ENCODE measurements at regions not wholly inside any gene's neighbourhood (a gene's known extent, or its start where the extent isn't known, plus 50 kb on each side); places are given as distances from the start of the nearest gene placed in this dataset.

DNA sequence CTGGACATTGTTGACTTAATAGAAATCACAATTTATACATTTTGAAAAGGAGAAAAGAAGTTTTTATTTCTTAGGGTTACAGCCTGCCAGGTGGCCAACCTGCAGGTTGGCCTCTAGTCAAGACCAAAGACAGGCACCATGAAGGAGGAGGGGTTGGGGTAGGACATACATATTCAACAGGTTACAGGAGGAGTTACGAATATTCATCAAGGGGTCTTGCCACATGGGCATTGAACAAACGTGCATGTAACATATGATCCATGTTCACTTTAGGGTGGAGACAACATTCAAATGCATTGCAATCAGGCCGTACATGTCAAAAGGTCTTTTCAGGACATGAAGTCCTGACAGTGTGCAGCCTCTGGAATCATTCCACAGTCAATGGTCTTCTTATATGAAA is 246.2 kb upstream of the AKR1E2 start:
- Histone ChIP-seq H3K4me1 (no peaks in the 10 kb centered on the region), H3K27me3 (no peaks in the 10 kb centered on the region), H3K36me3 (no peaks in the 10 kb centered on the region), H3K27ac (no peak overlapping the region), H3K9me3 (no peaks in the 10 kb centered on the region), H3K4me3 (no peak overlapping the region)
- ATAC-seq (no peak), DNase-seq (no peak)
- intact Hi-C loops (cut with DNase I): loop anchor here in 1 of 10 donors (2.0 kb wide), 1 partner anchor 61 kb away; no protein-coding TSS in a partner anchor
- TF ChIP-seq CTCF (IDR thresholded peaks at IDR 0.05): no peak
- 62 to 67% methylated on average over 3 of the region's 3 CpGs for WGBS, 2 donors

DNA sequence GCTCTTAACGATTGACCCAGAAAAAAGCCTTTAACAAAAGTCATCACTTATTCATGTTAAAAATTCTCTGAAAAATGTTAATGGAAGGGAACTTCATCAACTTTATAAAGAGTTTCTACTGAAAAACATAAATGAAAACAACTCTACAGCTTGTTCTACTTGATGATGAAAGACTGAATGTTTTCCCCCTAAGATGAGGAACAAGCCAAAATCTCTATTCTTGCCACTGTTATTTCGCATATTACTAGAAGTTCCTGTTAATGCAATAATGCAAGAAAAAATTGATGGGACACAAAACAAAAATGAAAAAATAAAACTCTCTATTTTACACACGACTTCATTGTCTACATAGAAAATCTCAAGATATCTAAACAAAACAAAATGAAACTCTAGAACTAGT is 249.8 kb upstream of the AKR1E2 start:
- Histone ChIP-seq H3K27ac (no peak overlapping the region), H3K4me3 (no peak overlapping the region), H3K4me1 (no peaks in the 10 kb centered on the region), H3K27me3 (no peaks in the 10 kb centered on the region), H3K36me3 (no peaks in the 10 kb centered on the region), H3K9me3 (no peaks in the 10 kb centered on the region)
- TF ChIP-seq CTCF (IDR thresholded peaks at IDR 0.05): no peak
- ATAC-seq (no peak), DNase-seq (no peak)
- WGBS, 2 donors: 82 to 91% methylated on average over 3 of the region's 3 CpGs
- intact Hi-C loops (cut with DNase I): no loop called here

DNA sequence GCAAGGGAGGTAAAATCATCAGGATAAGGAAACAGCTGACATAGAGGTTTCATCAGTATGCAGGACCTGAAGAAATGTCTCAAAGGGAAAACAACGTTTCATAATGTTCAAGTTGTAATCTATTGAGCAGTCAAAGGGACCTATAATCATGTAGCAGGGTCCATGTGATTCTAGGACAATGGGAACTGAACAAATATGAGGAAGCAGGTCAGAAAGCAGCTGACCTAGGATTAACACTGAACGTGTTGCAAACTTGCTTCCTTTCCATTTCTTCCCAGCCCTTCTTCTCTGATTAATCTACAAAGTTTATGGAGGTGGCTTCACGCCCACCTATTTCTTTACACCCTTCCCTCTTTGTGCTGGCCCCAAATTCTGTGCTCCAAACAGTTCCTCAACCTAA is 256.9 kb upstream of the AKR1E2 start:
- Histone ChIP-seq H3K27me3 (no peaks in the 10 kb centered on the region), H3K36me3 (no peaks in the 10 kb centered on the region), H3K4me1 (no peaks in the 10 kb centered on the region), H3K9me3 (no peaks in the 10 kb centered on the region), H3K27ac (no peak overlapping the region), H3K4me3 (no peak overlapping the region)
- DNase-seq (no peak), ATAC-seq (peak in 2 of 8 donors; percentile 41 to 57)
- intact Hi-C loops (cut with DNase I): no loop called here
- no peak for TF ChIP-seq CTCF (IDR thresholded peaks at IDR 0.05)
- 66 to 71% methylated on average over 3 of the region's 3 CpGs for WGBS, 2 donors

GRCh38 chr10:4568731-4569130 is 257.3 kb upstream of the AKR1E2 start:
- no peaks in the 10 kb centered on the region for H3K36me3 ChIP-seq
- no peaks in the 10 kb centered on the region for H3K9me3 ChIP-seq
- DNase-seq: no peak
- no peak for ATAC-seq
- 80 to 86% methylated on average over 4 of the region's 4 CpGs for WGBS, 2 donors
- no peak overlapping the region for H3K4me3 ChIP-seq
- H3K27me3 ChIP-seq: no peaks in the 10 kb centered on the region
- no peaks in the 10 kb centered on the region for H3K4me1 ChIP-seq
- intact Hi-C loops (cut with DNase I): no loop called here
- no peak overlapping the region for H3K27ac ChIP-seq
- TF ChIP-seq CTCF (IDR thresholded peaks at IDR 0.05): no peak

GRCh38 chr10:4568086-4568485 is 257.9 kb upstream of the AKR1E2 start:
- Histone ChIP-seq H3K36me3 (no peaks in the 10 kb centered on the region), H3K9me3 (no peaks in the 10 kb centered on the region), H3K4me3 (no peak overlapping the region), H3K4me1 (no peaks in the 10 kb centered on the region), H3K27me3 (no peaks in the 10 kb centered on the region), H3K27ac (no peak overlapping the region)
- intact Hi-C loops (cut with DNase I): no loop called here
- WGBS, 2 donors: 96 to 100% methylated on average over 1 of the region's 1 CpG
- DNase-seq: no peak
- no peak for ATAC-seq
- no peak for TF ChIP-seq CTCF (IDR thresholded peaks at IDR 0.05)
